Endothelial cell (in vitro differentiated cells): ENCODE measurements at regions not wholly inside any gene's neighbourhood (a gene's known extent, or its start where the extent isn't known, plus 50 kb on each side); places are given as distances from the start of the nearest gene placed in this dataset.

Experiments
- DNase-seq: peaks from one replicate; pipeline ENCODE4 v3.0.0; 2021; ENCODE audit warnings: low spot score
- H3K27ac Mint-ChIP-seq: one replicate; pipeline ENCODE4 v1.8.0; 2021; ENCODE audit warnings: mixed read lengths, inconsistent platforms; ENCODE audit not compliant: unreplicated experiment
- H3K27me3 Mint-ChIP-seq: one replicate; pipeline ENCODE4 v1.8.0; 2021; ENCODE audit warnings: mild to moderate bottlenecking, moderate library complexity, mixed read lengths, inconsistent platforms; ENCODE audit not compliant: unreplicated experiment
- H3K36me3 Mint-ChIP-seq: one replicate; pipeline ENCODE4 v1.8.0; 2021; ENCODE audit warnings: mild to moderate bottlenecking, low read depth, mixed read lengths, inconsistent platforms; ENCODE audit not compliant: unreplicated experiment
- H3K4me1 Mint-ChIP-seq: one replicate; pipeline ENCODE4 v1.8.0; 2021; ENCODE audit warnings: mild to moderate bottlenecking, mixed read lengths, inconsistent platforms; ENCODE audit not compliant: unreplicated experiment
- H3K4me3 Mint-ChIP-seq: one replicate; pipeline ENCODE4 v1.8.0; 2021; ENCODE audit warnings: mild to moderate bottlenecking, mixed read lengths, inconsistent platforms; ENCODE audit not compliant: unreplicated experiment
- H3K9me3 Mint-ChIP-seq: one replicate; pipeline ENCODE4 v1.8.0; 2021; ENCODE audit warnings: mixed read lengths, inconsistent platforms; ENCODE audit not compliant: unreplicated experiment
- TF ChIP-seq, protein P1 (sequence below): fragments of 200-600 bp; sonication (generic); IDR thresholded peaks from one replicate; pipeline ENCODE4 v1.5.0; 2021; ENCODE audit warnings: antibody characterized with exemption; ENCODE audit not compliant: unreplicated experiment

- Mint-ChIP-seq H3K36me3 (no peaks in the 10 kb centered on the region), H3K9me3 (peaks cover 11% of the 10 kb centered on the region), H3K4me3 (no peak overlapping the region), H3K27me3 (peaks cover 2% of the 10 kb centered on the region), H3K4me1 (no peaks in the 10 kb centered on the region), H3K27ac (no peak overlapping the region)
- TF ChIP-seq, protein P1, sequence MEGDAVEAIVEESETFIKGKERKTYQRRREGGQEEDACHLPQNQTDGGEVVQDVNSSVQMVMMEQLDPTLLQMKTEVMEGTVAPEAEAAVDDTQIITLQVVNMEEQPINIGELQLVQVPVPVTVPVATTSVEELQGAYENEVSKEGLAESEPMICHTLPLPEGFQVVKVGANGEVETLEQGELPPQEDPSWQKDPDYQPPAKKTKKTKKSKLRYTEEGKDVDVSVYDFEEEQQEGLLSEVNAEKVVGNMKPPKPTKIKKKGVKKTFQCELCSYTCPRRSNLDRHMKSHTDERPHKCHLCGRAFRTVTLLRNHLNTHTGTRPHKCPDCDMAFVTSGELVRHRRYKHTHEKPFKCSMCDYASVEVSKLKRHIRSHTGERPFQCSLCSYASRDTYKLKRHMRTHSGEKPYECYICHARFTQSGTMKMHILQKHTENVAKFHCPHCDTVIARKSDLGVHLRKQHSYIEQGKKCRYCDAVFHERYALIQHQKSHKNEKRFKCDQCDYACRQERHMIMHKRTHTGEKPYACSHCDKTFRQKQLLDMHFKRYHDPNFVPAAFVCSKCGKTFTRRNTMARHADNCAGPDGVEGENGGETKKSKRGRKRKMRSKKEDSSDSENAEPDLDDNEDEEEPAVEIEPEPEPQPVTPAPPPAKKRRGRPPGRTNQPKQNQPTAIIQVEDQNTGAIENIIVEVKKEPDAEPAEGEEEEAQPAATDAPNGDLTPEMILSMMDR: no peak
- DNase-seq: no peak
Measured at GRCh38 chr12:38508246-38508645, 191.7 kb downstream of the ALG10B start.

- Mint-ChIP-seq H3K4me1 (no peaks in the 10 kb centered on the region), H3K36me3 (no peaks in the 10 kb centered on the region), H3K27ac (no peak overlapping the region), H3K4me3 (no peak overlapping the region), H3K9me3 (peaks cover 18% of the 10 kb centered on the region), H3K27me3 (peaks cover under 1% of the 10 kb centered on the region)
- no peak for DNase-seq
- TF ChIP-seq, protein P1: no peak
Measured at GRCh38 chr12:38515912-38516311, 199.3 kb downstream of the ALG10B start.

- TF ChIP-seq, protein P1: no peak
- no peak for DNase-seq
- Mint-ChIP-seq H3K4me3 (no peak overlapping the region), H3K27me3 (no peaks in the 10 kb centered on the region), H3K36me3 (no peaks in the 10 kb centered on the region), H3K27ac (no peak overlapping the region), H3K9me3 (peaks cover 13% of the 10 kb centered on the region), H3K4me1 (no peaks in the 10 kb centered on the region)
Measured at GRCh38 chr12:38516418-38516817, 199.8 kb downstream of the ALG10B start.

GRCh38 chr12:38523920-38524319, 207.3 kb downstream of the ALG10B start:
- no peak for DNase-seq
- TF ChIP-seq, protein P1: no peak
- H3K9me3 Mint-ChIP-seq: peaks cover 7% of the 10 kb centered on the region
- H3K4me3 Mint-ChIP-seq: no peak overlapping the region
- no peaks in the 10 kb centered on the region for H3K36me3 Mint-ChIP-seq
- H3K27ac Mint-ChIP-seq: no peak overlapping the region
- H3K4me1 Mint-ChIP-seq: no peaks in the 10 kb centered on the region
- no peaks in the 10 kb centered on the region for H3K27me3 Mint-ChIP-seq

GRCh38 chr12:38527631-38528030, 211.1 kb downstream of the ALG10B start:
- Mint-ChIP-seq H3K36me3 (no peaks in the 10 kb centered on the region), H3K27me3 (no peaks in the 10 kb centered on the region), H3K4me1 (no peaks in the 10 kb centered on the region), H3K27ac (no peak overlapping the region), H3K9me3 (no peaks in the 10 kb centered on the region), H3K4me3 (no peak overlapping the region)
- no peak for DNase-seq
- TF ChIP-seq, protein P1: no peak
